Stimulated activated CD4-positive, alpha-beta T cell treated with anti-CD3 and anti-CD28 coated beads, Interleukin-1b, Interleukin-23, amount 100 ng/mL, for 4 hours (primary cell): ENCODE measurements at regions not wholly inside any gene's neighbourhood (a gene's known extent, or its start where the extent isn't known, plus 50 kb on each side); places are given as distances from the start of the nearest gene placed in this dataset.
A peak's percentile ranks its signal among the peaks of the same experiment; 100 is the strongest.
"Not testable (repeated sequence)": the region's sequence is repeated elsewhere in the genome, so short reads cannot be mapped to it uniquely, and the experiment has no call there.

Experiments
- DNase-seq, 2 donors: peaks; one replicate each; pipeline ENCODE4 v3.0.0-alpha.2; 2020; ENCODE audit warnings: low read depth in 2 of 2

DNA sequence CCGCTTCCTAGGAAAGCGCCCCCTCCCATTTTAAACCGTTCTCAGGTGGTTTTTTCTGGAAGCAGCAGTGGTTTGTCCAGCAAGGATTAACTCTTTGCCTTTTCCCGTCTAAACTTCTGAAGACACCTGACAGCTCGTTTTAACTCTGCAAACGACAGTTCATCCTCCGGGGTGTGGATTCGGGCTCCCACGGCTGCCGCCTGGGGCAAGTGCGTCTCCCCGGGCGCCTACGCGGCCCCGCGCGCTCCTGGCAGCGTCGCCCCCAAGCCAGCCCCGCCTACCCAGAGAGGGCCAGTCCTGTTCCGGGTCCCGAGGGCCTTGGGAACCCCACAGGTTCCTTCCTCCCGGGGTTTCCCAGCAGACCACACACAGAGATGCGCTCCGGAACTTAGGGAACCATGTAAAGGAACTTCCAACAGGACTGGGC is 54.4 kb downstream of the PRR18 start:
- DNase-seq: peak in 1 of 2 donors; percentile 19

DNA sequence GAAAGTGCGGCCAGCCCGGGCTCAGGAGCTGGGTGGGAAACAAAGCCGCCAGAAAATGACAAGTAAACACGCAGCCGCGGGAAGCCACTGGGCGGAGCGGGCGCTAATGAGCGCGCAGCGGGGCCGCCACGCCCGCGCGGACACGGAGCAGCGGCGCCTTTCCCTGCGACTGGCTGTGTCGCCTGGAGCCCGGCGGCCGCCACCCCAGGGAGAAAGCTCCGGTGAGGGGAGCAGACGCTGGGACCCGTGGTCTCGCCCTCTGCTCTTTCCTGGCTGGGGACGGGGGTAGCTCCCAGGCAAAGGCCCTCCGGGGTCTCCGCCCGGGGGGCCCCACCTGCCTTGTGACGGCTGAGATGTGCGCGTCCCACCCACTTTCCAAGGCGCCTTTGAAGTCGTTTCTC is 54.9 kb downstream of the PRR18 start:
- DNase-seq: peak in 1 of 2 donors; percentile 26

DNA sequence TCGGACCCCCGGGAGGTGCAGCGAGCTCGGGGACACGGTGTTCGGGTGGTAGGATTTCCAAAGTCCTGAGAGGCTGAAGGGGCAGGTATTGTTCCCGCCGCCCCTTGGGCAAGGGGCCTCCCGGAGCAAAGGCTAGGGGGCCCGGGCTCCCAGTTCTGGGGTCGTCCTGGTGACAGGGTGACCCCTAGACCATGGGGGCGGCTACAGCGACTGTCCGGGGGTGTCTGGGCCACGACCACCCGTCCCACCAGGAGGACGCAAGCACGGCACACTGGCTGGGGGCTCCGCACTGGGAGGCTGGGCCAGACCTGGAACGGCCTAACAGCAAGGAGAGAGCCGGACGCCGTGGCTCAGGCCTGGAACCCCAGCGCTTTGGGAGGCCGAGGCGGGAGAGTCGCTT is 55.6 kb downstream of the PRR18 start:
- DNase-seq: no peak

- DNase-seq: no peak
Measured at GRCh38 chr6:166251655-166252054, 56.5 kb downstream of the PRR18 start.

- DNase-seq: no peak
Measured at GRCh38 chr6:166251211-166251610, 57.0 kb downstream of the PRR18 start.

DNA sequence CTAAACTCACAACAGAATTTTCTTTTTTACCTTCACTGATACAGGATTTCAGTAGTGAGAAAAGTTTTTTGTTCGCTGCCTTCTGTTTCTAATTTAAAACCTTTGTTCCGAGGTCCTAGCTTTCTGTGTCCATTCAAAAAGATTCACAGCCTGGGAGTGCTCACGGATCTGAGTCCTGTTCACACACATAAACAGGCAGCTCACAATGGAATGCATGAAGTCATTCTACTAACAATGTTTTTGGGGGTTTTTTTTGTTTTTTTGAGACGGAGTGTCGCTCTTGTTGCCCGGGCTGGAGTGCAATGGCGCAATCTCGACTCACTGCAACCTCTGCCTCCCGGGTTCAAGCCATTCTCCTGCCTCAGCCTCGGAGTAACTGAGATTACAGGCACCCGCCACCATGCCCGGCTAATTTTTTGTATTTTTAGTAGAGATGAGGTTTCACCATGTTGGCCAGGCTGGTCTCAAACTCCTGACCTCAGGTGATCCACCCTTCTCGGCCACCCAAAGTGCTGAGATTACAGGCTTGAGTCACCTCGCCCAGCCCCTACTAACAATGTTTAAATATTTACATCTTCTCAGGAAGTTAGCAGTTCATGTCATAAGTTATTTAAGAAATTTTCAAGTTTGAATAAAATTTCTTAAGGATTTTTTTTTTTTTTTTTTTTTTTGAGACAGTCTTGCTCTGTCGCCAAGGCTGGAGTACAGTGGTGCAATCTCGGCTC is 59.0 kb downstream of the PRR18 start:
- not testable (repeated sequence) for DNase-seq

DNA sequence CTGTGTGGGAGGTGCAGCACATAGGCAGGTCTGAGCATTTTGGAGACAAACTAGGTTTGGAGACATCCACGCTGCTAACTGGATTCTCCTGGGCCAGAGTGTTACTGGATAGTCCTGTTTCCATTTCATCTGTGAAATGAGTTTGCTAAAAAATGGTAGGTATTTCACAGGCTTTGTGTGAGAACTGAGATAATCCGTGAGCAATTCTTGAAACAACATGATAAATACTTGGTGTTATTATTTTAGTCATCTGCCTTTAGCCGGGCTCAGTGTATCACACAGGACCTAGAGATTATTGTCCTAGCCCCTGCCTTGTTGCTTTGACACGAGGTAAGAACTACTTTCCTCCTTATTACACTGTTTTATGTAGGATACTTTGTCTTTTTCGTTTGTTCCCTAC is 63.0 kb downstream of the PRR18 start:
- DNase-seq: no peak

GRCh38 chr6:166244353-166245045 is 63.7 kb downstream of the PRR18 start:
- DNase-seq: no peak

GRCh38 chr6:166242888-166243287 is 65.3 kb downstream of the PRR18 start:
- DNase-seq: no peak

DNA sequence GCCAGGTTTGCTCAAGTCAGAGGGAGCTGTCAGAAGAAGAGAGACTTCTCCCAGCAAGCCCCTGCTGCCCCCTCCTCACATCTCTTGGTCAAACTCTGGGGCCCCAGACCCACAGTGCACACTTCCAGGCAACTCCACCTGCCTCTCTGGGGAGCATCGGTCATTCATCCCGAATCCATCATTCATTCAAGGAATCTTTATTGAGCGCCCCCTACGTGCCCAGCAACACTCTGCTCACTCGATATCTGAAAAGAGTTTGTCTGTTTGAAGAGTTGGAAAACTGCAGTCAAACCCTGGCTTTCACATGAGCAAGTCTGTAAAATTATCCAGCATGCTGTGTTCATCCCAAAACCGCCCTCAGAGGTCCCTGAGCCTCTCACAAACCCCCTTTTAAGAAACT is 66.2 kb downstream of the PRR18 start:
- no peak for DNase-seq

GRCh38 chr6:166240889-166241288 is 67.3 kb downstream of the PRR18 start:
- no peak for DNase-seq

GRCh38 chr6:166237617-166238016 is 70.0 kb upstream of the TBXT start:
- no peak for DNase-seq

- no peak for DNase-seq
Measured at GRCh38 chr6:166236596-166236995, 68.9 kb upstream of the TBXT start.

GRCh38 chr6:166235666-166236292 is 68.1 kb upstream of the TBXT start:
- no peak for DNase-seq

GRCh38 chr6:166231181-166231580 is 63.5 kb upstream of the TBXT start:
- DNase-seq: not testable (repeated sequence)

GRCh38 chr6:166228839-166229528 is 61.3 kb upstream of the TBXT start:
- no peak for DNase-seq

- DNase-seq: no peak
Measured at GRCh38 chr6:166228425-166228824, 60.8 kb upstream of the TBXT start.

DNA sequence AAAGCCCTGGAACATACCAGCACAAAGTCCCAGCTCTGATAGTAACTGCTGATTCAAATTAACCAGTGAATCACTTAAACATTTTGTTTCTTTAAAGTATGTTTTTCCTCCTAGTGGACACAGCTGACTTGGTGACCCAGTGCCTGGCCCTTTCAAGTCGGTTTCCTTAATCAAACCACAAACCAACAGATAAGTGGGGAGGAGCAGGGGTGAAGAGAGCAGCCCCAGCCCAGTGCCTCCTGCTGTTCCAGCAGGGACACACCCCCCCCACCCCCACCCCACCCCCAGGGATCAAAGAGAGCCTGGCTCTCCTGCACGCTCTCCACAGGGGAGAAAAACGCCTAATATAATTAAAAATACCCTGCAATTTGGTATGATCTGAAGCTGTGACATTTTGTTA is 55.4 kb upstream of the TBXT start:
- no peak for DNase-seq

DNA sequence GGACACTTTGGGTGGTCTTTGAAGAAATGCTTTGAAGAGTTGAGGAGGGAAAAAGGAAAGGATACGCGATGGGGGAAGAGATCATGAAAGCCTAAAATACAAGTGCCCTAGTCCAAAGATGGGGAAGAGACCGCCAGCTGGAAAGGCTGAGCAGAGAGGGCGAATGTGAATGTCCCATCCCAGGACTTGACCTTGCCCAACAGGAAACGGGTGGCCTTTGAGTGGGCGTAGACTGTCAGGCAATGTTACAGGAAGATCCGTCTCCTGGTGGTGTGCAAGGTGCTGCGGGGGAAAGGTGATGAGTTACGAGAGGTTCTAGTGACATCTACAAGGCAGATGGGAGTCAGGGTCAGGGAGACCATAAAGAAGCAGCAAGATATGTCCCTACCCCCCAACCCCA is 55.0 kb upstream of the TBXT start:
- no peak for DNase-seq

DNA sequence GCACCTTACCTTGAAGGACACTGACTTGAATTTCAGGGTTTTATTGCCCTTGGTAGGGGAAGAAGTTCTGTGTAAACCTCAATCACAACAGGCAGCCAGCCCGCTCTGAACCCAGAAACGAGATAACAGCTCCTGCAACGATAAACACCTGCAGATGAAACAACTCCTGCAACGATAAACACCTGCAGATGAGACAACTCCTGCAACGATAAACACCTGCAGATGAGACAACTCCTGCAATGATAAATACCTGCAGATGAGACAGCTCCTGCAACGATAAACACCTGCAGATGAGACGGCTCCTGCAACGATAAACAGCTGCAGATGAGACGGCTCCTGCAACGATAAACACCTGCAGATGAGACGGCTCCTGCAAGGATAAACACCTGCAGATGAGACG is 54.0 kb upstream of the TBXT start:
- DNase-seq: no peak

- no peak for DNase-seq
Measured at GRCh38 chr6:166221040-166221439, 53.4 kb upstream of the TBXT start.
